ENCODE measurements at regions not wholly inside any gene's neighbourhood (a gene's known extent, or its start where the extent isn't known, plus 50 kb on each side); places are given as distances from the start of the nearest gene placed in this dataset.

DNA sequence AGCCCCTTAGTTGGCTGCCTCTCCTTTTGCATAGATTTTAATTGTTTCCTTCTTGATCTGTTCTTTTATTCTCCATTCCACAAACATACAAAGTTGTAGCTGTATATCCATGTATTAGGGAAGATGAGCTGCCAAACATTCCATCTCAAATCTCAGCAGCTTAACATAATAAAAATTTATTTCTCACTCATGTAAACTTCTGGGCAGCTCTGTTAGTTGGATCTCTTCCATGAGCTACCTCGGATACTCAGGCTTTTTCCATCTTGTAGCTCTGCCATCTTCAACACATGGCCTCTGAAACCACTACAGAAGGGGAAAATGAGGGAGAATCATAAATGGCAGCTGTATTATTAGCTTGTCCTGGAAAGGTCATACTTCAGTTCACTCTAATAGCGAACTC, 149.4 kb upstream of the BMP2 start:
- peaks cover 2% of the 10 kb centered on the region for H3K27me3 Mint-ChIP-seq
- H3K4me1 Mint-ChIP-seq: no peaks in the 10 kb centered on the region
- H3K9me3 Mint-ChIP-seq: peaks cover 2% of the 10 kb centered on the region
- no peaks in the 10 kb centered on the region for H3K36me3 Mint-ChIP-seq
- H3K4me3 Mint-ChIP-seq: no peak overlapping the region
- no peak overlapping the region for H3K27ac Mint-ChIP-seq

DNA sequence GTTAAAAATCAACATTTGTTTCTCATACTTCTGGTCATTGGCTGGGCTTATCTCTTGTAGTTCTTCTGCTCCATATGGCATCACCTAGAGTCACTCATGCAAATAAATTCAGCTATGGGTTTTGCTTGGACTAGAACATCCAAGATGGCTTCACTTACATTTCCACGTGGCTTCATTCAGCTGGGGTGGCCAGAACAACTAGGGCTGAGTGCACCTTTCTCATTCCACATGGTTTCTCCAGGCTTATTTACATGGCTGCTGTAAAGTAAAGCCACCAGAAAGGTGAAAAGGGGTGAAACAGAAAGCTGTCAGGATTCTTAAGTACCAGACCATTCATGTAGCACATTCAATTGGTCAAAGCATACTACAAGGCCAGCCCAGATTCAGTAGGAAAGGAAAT, 151.1 kb upstream of the BMP2 start:
- peaks cover 2% of the 10 kb centered on the region for H3K27me3 Mint-ChIP-seq
- no peaks in the 10 kb centered on the region for H3K4me1 Mint-ChIP-seq
- H3K9me3 Mint-ChIP-seq: peaks cover 4% of the 10 kb centered on the region
- H3K27ac Mint-ChIP-seq: no peak overlapping the region
- no peaks in the 10 kb centered on the region for H3K36me3 Mint-ChIP-seq
- H3K4me3 Mint-ChIP-seq: no peak overlapping the region

DNA sequence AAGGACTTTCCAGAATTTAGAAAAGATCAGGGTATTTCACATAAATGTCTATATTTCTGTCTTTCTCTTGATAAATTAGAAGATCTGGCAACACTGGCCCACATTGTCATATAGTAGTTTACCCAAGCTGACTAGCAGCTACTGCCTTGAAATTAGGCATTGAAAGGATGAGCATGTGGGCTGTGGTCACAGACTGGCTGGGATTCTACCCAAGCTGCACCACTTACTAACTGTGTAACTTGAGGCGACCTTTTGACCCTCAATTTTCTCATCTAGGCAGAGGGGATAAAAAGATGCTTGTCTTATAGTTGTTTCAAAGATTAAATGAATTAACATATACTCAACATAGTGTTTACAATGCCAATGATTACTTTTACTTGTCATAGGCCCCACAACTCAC, 152.7 kb upstream of the BMP2 start:
- Mint-ChIP-seq H3K9me3 (peaks cover 4% of the 10 kb centered on the region), H3K4me1 (no peaks in the 10 kb centered on the region), H3K27ac (no peak overlapping the region), H3K4me3 (no peak overlapping the region), H3K36me3 (no peaks in the 10 kb centered on the region), H3K27me3 (peaks cover 2% of the 10 kb centered on the region)

DNA sequence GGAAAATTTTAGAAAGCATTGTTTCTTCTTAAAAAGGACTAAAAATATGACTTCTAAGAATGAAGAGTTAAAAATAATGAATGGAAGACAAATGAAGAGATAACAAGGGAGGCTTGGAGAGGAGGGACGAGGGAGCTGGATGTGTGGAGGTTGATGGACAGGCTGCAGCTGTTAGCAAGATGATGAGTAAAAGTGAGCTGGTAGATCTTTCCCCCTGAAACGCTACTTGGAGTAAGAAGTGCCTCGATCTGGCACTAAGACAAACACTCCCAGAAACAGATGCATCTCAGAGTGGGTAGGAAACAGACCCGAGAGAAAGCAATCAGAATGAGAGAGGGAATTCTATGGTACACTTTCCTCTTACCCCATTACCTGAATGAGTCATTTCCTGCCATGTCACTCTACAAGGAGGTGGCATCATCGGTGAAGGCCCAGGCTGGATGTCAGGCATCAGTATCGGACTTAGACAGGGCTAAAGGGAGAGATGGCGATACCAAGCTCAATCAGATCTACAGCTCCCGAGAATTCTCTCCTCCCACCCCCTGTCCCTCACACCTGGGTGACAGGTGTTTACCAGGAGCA, 154.1 kb upstream of the BMP2 start:
- no peaks in the 10 kb centered on the region for H3K4me1 Mint-ChIP-seq
- peaks cover 3% of the 10 kb centered on the region for H3K27me3 Mint-ChIP-seq
- H3K9me3 Mint-ChIP-seq: peaks cover 4% of the 10 kb centered on the region
- no peak overlapping the region for H3K27ac Mint-ChIP-seq
- H3K4me3 Mint-ChIP-seq: no peak overlapping the region
- H3K36me3 Mint-ChIP-seq: no peaks in the 10 kb centered on the region

DNA sequence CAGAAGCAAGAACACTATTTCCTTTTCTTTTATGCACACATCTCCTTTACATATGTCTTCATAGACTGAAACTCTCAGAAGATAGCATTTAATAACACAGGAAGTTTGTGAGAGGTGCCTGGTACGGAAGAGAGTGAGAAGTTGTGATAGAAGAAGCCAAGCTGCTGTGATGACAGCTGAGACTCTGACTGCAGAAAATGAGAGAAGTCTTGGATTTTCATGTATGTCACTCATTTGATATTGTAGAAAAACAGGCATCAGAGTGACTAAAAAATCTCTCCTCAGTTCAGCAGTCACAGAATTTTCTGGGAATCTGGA, 154.9 kb upstream of the BMP2 start:
- Mint-ChIP-seq H3K4me3 (no peak overlapping the region), H3K4me1 (no peaks in the 10 kb centered on the region), H3K27me3 (peaks cover 4% of the 10 kb centered on the region)

DNA sequence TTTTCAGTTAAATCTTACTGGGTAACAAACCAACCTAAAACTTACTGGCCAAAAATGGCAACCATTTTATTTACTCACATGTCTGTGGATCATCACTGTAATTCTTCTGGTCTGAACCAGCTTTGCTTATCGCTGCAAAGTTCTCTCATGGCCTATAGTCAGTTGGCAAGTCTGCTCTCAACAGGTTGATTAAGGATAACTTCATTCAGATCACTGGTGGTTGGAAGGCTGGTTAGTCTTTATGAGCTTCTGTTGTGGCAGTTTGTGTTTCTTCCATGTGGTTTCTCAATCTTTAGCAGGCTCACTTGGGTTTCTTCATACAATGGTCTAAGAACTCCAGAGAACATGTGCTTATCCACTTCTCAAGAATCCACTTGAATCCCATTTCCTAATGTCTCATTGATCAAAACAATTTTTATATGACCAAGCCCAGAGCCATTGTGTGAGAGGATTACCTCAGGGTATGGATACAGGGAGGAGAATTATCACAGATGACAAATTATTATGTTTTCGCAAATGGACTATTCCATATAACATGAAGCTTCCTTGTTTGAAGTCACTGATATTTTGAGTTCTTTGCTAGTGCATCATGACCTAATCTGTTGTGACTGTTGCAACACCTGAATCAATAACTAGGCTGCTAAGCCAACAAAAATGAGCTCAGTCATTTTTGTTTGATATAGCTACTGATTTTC, 155.4 kb upstream of the BMP2 start:
- H3K36me3 Mint-ChIP-seq: no peaks in the 10 kb centered on the region
- H3K9me3 Mint-ChIP-seq: peaks cover 4% of the 10 kb centered on the region
- H3K27me3 Mint-ChIP-seq: peaks cover 4% of the 10 kb centered on the region
- H3K4me1 Mint-ChIP-seq: no peaks in the 10 kb centered on the region
- no peak overlapping the region for H3K4me3 Mint-ChIP-seq
- no peak overlapping the region for H3K27ac Mint-ChIP-seq

More for the DNA sequence above, 154.9 kb upstream of the BMP2 start:
- no peak overlapping the region for H3K27ac Mint-ChIP-seq
- peaks cover 4% of the 10 kb centered on the region for H3K9me3 Mint-ChIP-seq
- no peaks in the 10 kb centered on the region for H3K36me3 Mint-ChIP-seq

DNA sequence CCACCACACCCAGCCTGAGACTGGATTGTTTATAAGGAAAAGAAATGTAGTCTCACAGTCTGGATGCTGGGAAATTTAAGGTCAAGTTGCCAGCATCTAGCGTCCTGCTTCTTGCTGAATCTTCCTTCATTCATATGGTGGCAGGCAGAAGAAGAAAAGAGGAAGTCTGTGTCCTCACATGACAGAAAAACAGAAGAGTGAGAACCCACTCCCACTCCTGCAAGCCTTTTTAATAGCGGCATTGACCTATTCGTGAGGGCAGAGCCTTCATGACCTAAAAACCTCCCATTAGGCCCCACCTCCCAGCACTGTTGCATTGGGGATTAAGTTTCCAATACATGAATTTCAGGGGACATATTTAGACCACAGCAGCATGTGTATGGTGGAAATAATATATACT, 160.8 kb upstream of the BMP2 start:
- Mint-ChIP-seq H3K9me3 (peaks cover 7% of the 10 kb centered on the region), H3K4me1 (no peaks in the 10 kb centered on the region), H3K27me3 (peaks cover 2% of the 10 kb centered on the region), H3K36me3 (no peaks in the 10 kb centered on the region), H3K27ac (no peak overlapping the region), H3K4me3 (no peak overlapping the region)

DNA sequence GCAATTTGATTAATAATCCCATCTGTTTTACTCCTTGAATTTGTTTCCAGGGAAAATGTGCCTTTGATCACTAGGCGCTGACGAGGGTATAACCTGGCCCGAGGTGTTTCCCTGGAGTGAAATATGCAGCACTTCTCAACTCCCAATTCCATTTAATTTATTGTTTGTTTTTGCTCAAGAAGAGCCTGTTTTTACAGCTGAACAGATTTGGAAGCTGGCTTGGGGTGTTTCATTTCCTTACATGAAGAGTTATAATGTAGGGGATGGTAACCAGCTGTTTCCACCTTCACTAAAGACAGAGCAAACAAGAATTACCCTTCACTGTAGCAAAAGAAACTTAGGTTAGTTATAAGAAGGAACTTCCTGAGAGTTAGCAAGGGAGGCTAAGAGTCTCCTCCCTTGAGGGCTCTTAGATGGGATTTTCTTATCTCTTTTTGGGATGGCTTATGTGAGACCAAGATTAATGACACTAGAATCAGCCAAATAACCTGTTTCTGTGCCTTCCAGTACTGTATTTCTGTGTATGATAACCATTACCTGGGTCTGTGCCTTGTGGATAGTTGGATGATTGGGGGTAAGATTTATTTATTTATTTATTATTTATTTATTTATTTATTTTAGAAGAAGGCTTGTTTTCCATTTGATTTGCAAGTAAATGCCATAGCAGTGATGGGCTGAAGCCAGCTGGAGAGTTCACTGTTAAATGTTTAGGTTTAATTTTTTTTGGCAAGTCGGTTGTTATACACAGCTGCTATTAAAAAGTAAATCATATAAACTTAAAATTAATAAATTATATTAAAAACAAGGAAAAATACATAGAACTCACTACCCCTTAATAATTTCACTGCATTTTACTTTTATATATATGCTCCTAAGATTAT, 162.2 kb upstream of the BMP2 start:
- Mint-ChIP-seq H3K4me1 (no peaks in the 10 kb centered on the region), H3K27ac (no peak overlapping the region), H3K9me3 (peaks cover 7% of the 10 kb centered on the region), H3K36me3 (no peaks in the 10 kb centered on the region), H3K27me3 (peaks cover 2% of the 10 kb centered on the region), H3K4me3 (no peak overlapping the region)

DNA sequence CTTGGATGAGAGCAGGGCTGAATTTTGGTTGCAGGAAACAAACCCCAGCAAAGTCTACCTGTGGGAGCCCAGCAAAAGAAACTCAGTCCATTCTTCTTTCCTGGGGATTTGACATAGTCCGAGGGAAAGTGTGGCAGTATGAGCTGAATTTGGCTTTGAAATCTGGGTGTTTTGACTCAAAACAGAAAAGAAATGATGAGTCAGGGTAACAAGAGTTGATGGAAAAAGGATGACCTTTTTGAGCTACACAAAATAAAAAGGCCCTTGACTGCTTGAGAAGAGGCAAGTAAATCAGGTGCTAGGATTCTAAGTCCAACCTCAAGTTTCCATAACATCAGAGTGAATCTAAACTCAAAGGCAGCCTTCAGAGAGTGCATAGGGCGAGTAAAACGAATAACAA, 163.3 kb upstream of the BMP2 start:
- peaks cover 2% of the 10 kb centered on the region for H3K27me3 Mint-ChIP-seq
- no peaks in the 10 kb centered on the region for H3K4me1 Mint-ChIP-seq
- H3K9me3 Mint-ChIP-seq: peaks cover 7% of the 10 kb centered on the region
- no peak overlapping the region for H3K27ac Mint-ChIP-seq
- no peak overlapping the region for H3K4me3 Mint-ChIP-seq
- H3K36me3 Mint-ChIP-seq: no peaks in the 10 kb centered on the region

DNA sequence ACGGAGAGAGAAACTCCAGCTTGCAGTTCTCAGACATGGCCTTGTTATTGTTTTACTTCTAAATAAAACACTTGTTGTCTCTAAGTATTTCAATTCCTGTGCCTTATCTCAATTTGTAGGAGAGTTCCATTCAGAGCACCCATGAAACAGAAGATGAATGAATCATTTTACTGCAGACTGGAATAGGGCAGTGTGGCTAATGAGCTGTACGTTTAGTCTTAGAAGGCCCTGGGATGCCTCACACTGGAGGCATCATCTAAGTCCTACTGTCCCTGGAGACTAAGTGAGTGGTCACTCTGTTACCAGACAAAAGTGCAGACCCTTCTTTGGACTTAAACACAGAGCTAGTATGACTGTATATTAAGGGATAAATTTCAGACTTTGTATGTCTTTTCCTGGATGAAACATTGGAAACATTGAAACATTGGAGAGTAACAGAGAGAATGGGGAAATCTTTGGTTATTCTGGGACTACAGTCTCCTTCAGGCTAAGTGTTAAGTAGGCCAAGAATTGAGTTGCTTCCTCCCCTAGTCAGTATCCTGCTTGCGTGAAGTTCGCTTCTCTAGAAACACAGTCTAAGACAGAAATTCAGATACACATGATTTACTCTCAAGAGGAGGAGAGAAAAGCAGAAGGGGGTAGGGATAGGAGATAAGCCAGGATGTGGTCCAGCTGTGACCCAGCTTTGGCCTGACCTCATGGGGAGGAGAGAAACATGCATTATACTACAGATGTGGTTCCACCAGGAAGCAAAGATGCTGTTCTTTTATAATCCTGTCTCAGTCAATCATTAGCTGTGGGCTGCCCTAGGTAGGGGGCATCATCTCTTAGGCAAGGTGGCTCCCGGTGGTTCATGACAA, 167.4 kb upstream of the BMP2 start:
- H3K27ac Mint-ChIP-seq: no peak overlapping the region

DNA sequence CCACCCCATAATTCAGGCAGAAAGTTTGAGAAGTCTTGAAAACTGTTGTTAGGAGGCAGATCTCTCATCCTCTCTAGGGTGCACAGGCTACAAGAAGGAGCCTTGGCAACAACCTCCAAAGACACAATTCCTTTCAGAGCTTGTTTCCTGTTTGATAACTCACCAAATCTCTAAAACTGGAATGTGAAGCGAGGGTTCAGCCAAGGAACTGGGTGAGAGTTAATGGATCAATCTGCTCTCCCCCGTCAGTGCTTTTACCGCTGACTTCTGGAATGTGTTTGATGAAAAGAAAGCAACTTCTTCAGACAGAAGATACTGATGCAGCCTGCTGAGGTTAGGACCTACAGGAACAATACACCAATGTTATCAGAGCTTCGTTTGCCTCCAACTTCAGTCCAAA, 171.8 kb upstream of the BMP2 start:
- H3K9me3 Mint-ChIP-seq: no peaks in the 10 kb centered on the region
- H3K27me3 Mint-ChIP-seq: no peaks in the 10 kb centered on the region
- no peaks in the 10 kb centered on the region for H3K4me1 Mint-ChIP-seq
- H3K36me3 Mint-ChIP-seq: no peaks in the 10 kb centered on the region
- H3K4me3 Mint-ChIP-seq: no peak overlapping the region
- H3K27ac Mint-ChIP-seq: no peak overlapping the region

More for the DNA sequence above, 167.4 kb upstream of the BMP2 start:
- no peaks in the 10 kb centered on the region for H3K4me1 Mint-ChIP-seq
- H3K9me3 Mint-ChIP-seq: peaks cover 7% of the 10 kb centered on the region
- H3K27me3 Mint-ChIP-seq: no peaks in the 10 kb centered on the region
- H3K4me3 Mint-ChIP-seq: no peak overlapping the region
- H3K36me3 Mint-ChIP-seq: no peaks in the 10 kb centered on the region

DNA sequence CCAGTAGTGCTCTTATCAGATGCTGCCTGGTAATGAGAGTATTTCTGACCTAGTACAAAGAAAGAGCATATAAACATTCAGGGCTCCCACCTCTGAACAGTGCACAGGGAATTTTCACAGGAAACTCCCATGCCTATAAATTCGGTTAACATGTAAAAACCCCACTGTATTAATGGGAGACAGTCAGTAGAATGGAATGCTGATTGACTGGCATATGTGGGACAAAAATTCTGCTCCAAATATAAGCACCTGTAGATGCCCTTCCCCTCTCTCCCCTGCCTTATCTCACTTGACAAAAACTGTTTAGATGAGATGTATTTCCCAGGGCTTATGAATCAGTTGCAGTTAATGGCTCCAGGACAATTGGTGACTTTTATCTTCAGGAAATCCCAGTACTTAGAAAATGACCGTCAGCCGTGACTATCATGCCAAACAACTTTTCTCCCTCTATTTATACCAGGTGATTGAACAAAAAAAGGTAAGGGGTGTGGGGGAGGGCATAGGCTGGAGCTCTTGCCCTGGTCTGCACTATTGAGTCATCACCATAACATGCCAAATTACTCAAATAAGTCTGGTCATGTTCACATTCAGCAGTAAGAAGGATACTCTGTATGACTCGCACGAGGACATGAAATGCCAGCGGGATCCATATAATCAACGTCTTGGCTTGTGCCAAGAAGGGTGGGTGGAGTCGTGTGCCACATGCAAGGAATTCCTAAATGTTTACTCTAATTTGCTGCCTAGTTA, 176.4 kb upstream of the BMP2 start:
- Mint-ChIP-seq H3K9me3 (peaks cover 13% of the 10 kb centered on the region), H3K4me1 (no peaks in the 10 kb centered on the region)

DNA sequence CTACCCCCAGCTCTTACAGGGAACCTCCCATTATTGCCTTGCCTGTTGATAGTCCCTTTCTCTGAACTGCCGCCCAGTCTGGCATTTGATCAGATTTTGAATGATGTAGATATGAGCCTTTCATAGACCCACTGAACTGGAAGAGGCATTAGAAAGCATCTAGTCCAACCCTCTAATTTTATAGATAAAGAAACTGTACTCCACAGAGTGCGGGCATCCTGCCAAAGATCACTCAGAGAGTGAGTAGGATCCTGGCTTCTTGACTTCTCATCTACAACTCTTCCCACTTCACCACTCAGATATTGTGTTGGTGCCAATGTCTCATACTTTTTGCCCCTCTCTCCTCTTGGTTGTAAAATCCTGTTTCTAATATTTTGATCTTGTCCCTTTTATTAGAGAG, 179.2 kb upstream of the BMP2 start:
- Mint-ChIP-seq H3K27me3 (peaks cover 2% of the 10 kb centered on the region), H3K4me3 (no peak overlapping the region), H3K9me3 (peaks cover 13% of the 10 kb centered on the region), H3K4me1 (no peaks in the 10 kb centered on the region), H3K36me3 (no peaks in the 10 kb centered on the region), H3K27ac (no peak overlapping the region)

More for the DNA sequence above, 176.4 kb upstream of the BMP2 start:
- no peak overlapping the region for H3K4me3 Mint-ChIP-seq
- H3K27ac Mint-ChIP-seq: no peak overlapping the region
- H3K27me3 Mint-ChIP-seq: peaks cover 2% of the 10 kb centered on the region
- no peaks in the 10 kb centered on the region for H3K36me3 Mint-ChIP-seq

DNA sequence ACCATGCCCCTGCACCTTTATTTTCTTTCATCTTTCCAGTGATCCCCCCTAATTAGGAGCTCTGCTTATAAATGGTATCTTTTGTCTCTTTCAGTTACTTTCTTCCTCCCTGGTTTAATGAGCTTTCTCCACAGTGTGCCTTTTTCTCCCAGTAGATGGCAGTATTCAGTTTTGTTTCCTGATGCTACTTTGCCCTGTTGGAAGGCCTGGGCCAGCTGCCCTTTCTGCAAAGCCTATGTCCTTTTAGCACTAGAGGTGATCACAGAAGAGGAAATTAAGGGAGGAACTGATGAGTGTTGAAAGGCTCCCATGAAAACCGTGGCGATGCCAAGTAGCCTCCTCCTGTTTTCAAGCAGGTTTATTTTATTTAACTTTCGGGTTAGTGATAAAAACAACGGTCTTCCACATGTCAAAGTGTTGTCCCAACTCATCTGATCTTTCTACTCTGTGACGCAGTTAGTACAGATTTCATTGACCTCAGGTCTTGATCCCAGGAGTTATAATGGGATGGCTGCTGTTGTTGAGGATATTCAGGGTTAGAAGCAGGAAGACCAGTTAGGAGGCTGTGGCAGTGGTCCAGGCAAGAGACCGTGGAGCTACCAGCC, 184.2 kb upstream of the BMP2 start:
- H3K36me3 Mint-ChIP-seq: no peaks in the 10 kb centered on the region
- no peak overlapping the region for H3K4me3 Mint-ChIP-seq
- H3K27me3 Mint-ChIP-seq: peaks cover 2% of the 10 kb centered on the region
- H3K27ac Mint-ChIP-seq: no peak overlapping the region
- no peaks in the 10 kb centered on the region for H3K4me1 Mint-ChIP-seq
- H3K9me3 Mint-ChIP-seq: peaks cover 13% of the 10 kb centered on the region

DNA sequence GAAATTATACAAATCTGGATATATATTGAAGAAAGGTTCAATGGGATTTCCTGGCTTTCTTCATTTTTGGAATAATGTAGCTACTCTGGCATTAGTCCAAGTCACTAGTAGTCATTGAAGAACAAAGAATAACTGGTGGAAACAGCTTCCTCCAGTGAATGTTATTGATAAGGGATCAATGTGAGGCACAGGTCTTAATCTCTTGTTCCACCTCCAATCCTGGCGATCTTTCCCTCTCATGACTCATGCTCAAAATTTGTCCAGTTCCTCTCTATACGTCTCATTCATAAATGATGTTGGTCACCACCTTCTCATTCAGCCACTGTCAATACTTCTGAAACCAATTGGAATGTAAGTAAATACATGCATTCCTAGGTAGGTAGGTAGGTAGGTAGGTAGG, 185.0 kb upstream of the BMP2 start:
- H3K27me3 Mint-ChIP-seq: no peaks in the 10 kb centered on the region
- H3K4me3 Mint-ChIP-seq: no peak overlapping the region
- no peaks in the 10 kb centered on the region for H3K4me1 Mint-ChIP-seq
- no peaks in the 10 kb centered on the region for H3K36me3 Mint-ChIP-seq
- H3K27ac Mint-ChIP-seq: no peak overlapping the region
- peaks cover 13% of the 10 kb centered on the region for H3K9me3 Mint-ChIP-seq

Measured in activated naive CD4-positive, alpha-beta T cell treated with anti-CD3 and anti-CD28 coated beads, Interleukin-2, amount 50 U/mL, for 24 hours (primary cell).